ELR (cell line): ENCODE measurements at regions not wholly inside any gene's neighbourhood (a gene's known extent, or its start where the extent isn't known, plus 50 kb on each side); places are given as distances from the start of the nearest gene placed in this dataset.
"Not testable (repeated sequence)": the region's sequence is repeated elsewhere in the genome, so short reads cannot be mapped to it uniquely, and the experiment has no call there.

Experiments used
- DNase-seq: peaks from one replicate; pipeline ENCODE4 v3.0.0-alpha.2; 2015; ENCODE audit warnings: low read depth

DNA sequence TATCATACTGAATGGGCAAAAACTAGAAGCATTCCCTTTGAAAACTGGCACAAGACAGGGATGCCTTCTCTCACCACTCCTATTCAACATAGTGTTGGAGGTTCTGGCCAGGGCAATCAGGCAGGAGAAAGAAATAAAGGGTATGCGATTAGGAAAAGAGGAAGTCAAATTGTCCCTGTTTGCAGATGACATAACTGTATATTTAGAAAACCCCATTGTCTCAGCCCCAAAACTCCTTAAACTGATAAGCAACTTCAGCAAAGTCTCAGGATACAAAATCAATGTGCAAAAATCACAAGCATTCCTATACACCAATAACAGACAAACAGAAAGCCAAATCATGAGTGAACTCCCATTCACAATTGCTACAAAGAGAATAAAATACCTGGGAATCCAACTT, 52.5 kb upstream of the CCDC71L start:
- not testable (repeated sequence) for DNase-seq

DNA sequence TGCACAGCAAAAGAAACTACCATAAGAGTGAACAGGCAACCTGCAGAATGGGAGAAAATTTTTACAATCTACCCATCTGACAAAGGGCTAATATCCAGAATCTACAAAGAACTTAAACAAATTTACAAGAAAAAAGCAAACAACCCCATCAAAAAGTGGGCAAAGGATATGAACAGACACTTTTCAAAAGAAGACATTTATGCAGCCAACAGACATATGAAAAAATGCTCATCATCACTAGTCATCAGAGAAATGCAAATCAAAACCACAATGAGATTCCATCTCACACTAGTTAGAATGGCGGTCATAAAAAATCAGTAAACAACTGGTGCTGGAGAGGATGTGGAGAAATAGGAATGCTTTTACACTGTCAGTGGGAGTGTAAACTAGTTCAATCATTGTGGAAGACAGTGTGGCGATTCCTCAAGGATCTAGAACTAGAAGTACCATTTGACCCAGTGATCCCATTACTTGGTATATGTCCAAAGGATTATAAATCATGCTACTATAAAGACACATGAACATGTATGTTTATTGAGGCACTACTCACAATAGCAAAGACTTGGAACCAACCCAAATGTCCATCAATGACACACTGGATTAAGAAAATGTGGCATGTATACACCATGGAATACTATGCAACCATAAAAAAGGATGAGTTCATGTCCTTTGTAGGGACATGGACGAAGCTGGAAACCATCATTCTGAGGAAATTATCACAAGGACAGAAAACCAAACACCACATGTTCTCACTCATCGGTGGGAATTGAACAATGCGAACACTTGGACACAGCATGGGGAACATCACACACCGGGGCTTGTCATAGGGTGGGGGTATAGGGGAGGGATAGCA, 53.9 kb upstream of the CCDC71L start:
- peak; percentile 74 for DNase-seq

DNA sequence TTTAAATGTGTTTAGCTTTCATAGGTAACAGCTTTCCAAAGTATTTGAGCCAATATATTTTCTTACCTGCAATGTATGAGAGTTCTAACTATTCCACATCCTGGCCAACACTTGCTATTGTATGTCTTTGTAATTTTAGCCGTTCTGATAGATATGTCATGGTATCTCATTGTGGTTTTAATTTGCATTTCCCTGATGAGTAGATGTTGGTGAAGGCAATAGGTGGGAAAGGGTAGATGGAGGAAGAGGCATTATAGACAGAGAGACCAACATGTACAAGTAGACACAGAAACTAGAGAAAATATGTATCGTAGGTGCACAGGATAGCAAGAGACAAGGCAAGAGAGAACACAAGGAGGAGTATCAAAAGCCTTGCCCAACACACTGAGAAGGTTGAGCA, 54.8 kb upstream of the CCDC71L start:
- DNase-seq, result no peak

DNA sequence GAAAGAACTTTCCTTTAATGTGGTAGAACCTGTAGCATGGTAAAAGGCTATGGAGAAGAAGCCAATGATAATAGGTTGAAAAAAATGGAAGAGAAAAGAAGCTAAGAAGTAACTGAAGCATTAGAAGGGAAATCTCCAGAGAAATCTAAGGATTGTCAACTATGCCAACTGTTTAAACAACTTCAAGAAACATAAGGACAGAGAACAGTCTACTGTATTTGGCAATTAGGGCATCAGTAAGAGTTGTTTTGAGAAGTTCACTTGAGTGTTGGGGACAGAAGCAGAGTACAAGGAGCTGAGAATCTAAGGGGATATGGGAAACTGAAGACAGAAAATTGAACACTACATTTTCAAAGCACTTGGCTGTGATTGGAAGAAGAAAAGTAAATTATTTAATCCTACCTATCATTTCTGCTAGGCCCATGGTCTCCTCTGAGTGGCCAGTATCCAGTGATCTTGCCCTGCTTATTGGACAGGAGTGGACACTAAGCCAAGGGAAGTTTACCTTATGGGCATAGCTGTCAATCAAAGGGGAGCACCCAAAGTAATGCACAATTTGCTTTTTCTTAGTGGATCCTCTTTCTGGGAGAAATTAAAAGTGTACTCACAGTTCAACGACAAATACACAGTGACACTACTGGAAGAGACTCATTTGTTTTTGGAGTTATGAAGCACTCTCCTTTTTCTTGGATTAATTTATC, 56.4 kb upstream of the CCDC71L start:
- no peak for DNase-seq

DNA sequence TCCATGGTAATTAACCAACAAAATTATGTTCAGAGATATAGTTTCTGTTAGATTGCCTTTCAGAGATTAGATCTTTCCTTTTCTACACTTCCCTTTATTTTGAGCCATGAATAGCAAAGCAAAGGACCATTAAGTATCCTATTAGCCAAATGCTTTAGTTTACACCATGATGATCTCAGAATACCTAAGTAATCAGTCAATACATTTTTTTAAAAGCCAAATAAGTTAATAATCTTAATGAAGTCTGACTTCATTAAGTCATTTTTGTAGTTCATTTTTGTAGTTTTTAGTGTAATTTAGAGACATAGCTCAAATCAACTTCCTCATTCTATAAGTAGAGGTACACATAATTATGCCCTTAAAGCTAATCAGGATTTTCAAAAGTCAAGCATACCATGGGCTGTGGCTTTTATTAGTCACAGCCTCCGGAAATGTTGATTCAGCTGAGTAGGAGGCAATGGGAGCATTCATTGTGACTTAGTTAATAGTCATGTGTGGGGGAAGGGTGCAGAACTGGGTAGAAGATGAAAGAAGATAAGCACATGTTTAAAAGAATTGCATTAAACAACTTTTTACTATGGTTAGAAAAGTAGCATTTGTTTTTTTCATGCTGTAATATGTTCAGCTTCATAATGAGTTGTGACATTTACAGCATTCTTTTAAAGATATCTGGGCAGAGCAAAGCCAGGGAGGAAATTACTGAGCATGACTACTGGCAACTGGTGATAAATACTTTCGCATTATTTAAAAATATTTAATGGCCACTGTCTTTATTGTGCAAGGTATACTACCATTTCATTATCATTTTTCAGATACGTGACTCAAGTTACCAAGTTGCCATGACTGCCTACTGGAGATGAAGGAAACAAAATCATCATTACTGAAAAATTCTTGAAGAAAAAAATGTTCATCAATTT, 57.3 kb upstream of the CCDC71L start:
- DNase-seq, result peak; percentile 98

DNA sequence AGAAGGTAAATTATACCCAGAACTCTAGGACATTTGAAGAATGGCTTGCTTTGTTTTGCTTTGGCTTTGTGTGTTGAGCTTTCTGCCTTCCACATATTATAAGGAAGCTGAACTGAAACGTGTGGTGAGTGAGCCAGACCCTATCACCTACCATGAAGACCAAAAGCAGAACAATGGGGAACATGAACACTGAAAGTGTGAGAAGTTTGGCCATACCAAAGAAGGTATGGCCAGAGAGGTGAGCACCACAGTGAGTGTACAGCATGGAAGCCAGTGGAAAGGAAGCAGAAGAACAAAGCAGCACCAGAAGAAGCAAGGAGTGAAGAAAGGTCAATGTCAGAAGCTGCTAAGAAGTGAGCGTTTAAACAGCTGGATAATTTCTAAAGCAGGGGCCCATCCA, 59.7 kb upstream of the CCDC71L start:
- no peak for DNase-seq

DNA sequence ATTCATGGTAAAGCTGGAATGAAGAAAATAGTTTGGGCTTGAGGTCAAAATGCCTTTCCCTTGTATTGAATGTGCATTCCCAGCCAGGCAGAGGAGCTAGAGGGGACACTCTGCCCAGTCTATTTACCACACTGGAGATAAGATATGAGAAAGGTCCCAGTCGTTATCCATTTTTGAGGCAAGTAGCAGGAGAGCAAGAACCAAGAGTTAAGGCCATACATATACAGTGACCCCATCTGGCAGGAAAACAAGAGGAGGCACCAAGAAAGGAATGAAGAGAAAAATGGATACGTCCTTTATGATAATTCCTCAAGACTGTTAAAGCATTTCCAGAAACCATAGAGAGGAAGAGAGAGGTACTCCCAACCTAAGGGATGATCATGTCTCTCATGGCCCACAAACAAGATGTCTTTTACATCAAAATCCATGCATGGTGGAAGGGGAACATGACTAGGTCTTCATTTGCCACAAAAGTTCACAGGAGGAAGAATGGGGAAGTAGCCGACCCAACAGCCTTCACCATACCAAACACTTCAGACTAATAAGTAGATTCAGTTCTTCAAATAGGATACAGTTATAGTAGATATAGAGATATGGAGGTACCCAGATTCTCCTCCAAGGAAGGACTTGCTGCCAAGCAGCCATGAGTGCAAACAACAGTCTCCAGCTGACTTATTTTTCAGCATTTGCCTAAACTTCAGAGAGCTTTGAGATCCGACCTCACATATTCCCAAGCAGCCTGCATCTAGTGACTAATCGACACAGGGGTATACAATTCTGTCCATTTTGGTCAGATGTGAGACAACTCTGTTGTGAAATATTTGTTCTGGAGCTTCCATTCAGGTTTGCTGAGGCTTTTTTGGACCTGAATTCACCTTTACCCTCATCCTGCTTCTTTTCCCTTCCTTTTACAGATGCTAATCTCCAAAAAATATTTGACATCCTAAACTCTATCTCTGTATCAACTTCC, 61.1 kb upstream of the CCDC71L start:
- DNase-seq, result no peak

DNA sequence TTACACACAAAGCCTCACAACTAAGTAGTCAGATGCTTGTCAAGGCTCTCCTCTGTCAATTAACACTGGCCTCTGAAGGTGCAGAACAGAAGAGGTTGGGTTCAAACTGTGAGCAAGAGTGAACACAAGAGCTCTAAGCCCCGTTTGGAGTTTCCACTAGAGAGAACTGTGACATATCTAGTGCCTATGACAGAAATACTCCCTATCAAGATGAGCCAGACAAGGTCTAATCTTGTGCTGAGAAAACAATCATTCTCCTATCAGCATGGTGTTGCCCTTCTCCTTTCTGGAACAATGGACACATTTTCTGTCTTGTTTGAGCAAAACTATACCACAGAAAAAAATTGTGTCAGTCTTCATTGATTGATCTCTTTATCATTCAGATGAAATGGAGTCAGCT, 62.4 kb upstream of the CCDC71L start:
- DNase-seq, result no peak

DNA sequence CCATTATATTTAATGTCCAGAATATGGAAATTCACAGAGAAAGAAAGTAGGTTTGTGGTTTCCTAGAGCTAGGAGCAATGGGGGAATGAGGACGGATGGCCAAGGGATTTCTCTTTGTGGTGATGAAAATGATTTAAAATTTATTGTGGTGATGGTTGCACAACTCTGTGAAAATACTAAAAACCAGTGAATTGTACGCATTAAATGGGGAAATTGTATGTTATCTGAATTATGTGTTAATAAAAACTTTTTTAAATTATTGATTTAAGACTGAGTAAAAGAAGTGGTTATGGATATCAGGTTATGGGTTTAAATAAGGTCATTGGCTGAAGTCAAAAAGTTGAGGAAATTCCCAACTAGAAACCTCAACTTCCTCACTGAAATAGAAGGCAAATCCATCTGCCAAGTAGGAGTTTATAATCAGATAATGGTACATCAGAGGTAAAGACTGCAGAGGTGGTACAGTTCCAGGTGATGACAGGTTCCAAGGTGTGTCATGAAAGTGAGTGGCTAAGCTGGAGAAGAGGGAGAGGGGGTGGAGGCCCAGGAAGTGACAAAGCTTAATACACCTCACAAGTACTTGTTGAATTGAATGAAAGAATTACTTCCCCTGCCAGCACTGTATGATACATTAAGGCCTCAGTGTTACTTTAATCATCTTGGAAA, 68.9 kb upstream of the CCDC71L start:
- DNase-seq, result peak; percentile 11

DNA sequence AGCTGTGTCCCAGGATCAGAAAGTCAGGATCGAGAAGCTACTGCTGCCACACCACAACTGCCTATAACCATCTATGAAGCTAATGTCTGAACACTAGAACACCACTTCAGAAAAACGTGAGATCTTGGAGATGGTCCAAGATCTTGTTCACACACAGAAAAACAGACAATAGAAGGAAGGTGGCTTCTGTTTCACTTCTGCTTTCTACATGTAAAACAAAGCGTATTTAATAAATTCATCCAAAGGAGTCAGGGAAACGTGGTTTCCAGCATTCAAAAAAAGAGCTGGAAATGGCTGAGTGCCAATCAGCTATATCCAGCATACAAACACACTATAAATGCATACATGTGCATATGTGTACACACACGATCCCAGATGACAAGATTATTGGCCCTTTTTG, 70.2 kb upstream of the CCDC71L start:
- no peak for DNase-seq

DNA sequence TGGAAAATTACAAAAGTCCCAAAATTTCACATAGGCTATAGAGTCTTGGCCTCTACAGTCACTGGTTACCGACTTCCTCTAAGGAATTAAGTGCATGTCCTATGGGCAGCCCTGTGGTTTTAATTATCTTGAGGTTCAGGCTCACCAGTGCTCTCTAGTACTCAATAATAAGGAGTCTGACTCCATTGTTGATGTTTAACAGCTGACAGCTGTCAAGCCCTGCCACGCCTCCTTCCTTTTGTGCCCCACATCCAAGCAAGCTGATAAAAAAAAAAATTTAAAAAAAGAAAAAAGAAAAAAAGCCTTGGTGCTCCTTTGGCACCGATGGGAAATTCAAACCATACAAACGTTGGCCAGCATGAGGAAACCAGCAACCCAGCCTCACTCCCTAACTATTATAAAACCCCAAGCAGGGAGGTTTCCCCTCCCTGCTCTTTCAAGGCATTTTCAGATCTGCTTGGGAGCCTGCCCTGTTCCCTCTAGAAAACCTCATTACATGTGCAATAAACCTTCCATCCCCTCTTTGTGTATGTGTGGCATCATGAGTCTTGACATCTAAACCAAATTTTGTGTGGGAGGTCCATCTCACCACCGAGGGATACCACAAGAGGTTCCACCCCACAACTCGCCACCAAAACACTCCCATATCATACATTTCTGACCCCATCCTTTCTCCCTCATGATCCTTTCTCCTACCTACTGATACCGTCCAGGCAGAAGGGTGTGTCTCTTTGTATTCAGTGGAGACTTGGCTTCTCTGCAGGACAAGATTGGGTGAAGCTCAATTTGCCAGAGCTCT, 70.9 kb upstream of the CCDC71L start:
- DNase-seq, result no peak

DNA sequence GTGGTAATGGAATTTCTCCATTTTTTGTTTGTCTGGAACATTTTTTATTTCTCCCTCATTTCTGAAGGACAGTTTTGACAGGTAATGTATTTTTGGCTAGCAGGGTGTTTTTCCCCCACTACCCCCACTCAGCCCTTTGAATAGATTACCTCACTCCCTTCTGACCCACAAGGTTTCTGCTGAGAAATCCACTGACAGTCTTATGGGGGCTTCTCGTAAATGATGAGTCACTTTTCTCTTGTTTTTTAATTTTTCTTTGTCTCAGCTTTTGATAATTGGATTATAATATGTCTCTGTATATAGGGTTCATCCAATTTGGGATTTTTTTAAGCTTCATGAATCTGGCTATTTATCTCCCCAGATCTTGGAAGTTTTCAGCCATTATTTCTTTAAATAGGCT, 74.7 kb upstream of the CCDC71L start:
- no peak for DNase-seq

DNA sequence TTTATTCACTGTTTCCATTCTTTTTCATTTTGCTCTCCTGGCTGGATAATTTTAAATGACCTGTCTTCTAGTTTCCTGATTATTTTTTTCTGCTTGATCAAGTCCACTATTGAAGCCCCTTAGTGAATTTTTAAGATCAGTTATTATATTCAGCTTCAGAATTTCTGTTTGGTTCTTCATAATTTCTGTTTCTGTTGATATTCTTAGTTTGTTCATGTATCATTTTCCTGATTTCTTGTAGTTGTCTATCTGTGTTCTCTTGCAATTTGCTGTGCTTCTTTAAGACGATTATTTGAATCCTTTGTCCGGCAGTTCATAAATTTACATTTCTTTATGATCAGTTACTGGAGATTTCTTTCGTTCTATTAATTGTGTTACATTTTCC, 75.2 kb upstream of the CCDC71L start:
- no peak for DNase-seq

DNA sequence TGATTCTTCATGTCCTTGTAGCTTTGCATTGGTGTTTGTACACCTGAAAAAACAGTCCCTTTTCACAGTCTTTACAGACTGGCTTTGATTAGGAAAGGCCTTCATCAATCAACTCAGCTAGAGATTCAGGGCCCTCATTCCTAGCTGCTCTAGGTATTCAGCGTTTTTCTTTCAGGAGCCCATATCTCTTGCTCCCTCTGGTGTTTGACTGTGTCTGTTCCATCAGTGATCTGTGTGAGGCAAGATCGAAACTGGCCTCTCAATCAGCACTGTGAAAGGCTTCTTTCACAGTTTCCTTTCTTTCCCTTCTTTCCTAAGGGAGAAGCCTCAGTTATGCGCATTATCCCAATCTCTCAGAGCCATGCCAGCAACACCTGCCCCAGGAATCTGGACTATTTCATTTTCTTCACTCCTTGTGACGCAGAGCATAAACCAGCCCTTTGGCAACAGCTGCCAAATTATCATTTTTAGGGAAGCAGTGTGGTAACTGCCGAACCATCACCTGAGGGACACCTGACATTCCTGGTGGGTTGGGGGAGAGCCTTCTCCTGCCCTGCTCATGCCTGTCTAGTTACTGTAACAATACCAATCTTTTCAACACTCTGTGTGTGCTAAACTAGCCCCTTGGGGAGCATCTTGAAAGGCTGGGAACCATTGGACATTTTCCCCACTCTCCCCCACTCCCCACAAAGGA, 75.7 kb upstream of the CCDC71L start:
- DNase-seq, result peak; percentile 84

DNA sequence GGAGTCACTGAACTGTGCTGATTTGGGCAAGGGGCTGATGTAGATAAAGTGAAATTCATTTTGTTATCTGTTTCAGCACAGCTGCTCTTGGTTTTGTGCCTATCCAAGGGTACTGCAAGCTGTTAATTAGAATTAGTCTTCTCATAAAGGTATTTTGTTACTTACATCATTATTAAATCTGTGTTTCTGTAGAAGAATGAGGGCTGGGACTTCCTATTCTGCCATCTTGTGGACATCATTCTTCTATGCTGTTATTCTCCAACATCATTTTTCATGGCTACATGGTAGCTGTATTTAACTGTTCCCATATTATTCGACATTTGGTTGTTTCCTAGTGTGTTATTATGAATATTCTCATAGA, 76.2 kb upstream of the CCDC71L start:
- DNase-seq, result peak; percentile 67

DNA sequence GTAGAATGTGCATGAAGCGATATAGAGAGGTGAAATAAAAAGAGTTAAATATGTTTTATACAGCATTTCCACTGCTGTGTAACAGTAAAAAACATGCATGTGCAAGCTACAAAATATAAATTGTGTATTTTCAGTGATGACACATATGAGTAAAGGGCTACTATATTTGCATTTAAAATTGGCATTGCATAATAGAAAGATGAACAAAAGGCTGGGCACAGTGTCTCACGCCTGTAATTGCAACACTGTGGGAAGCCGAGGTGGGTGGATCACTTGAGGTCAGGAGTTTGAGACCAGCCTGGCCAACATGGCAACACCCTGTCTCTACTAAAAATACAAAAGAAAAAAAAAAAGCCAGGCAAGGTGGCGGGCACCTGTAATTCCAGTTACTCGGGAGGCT, 79.8 kb upstream of the CCDC71L start:
- DNase-seq, result no peak

DNA sequence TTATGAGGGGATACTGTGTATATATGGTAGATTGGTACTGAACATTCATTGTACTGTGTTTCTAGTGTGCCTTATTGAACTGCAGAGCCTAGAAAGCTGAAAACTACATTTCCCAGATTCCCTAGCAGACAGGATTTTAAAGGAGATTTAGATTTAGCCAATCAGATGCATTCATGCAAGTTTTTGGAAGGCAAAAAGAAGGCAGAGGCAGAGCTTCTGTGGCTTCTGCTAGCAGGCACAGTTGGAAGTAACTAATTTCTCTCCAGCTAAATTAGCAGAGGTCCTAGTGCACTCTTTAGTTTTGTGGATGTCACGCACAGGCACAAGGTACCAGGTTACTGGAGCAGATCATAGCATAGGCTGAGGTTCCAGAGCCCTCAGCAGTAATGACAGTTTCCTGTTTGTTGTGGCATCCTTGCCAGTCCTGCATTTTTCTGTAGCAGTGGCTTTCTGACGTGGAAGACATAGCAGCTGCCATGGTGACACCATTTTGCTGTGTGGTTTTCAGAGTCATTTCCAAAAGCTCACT, 83.7 kb upstream of the CCDC71L start:
- no peak for DNase-seq

DNA sequence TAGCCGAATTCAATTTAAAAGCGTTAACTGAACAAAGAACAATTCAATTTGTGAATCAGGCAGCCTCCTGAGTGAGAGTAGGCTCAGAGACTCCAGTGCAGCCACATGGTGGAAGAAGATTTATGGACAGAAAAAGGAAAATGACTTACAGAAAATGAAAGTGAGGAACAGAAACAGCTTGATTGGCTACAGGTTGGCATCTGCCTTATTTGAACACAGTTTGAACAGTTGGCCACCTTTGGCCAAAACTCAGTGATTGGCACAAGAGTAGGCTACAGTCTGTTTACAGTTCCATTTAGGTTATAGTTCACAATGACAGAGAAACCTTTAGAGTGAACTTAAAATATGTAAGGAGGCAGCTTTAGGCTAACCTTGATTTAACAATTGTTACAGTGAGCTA, 86.3 kb upstream of the CCDC71L start:
- DNase-seq, result not testable (repeated sequence)

DNA sequence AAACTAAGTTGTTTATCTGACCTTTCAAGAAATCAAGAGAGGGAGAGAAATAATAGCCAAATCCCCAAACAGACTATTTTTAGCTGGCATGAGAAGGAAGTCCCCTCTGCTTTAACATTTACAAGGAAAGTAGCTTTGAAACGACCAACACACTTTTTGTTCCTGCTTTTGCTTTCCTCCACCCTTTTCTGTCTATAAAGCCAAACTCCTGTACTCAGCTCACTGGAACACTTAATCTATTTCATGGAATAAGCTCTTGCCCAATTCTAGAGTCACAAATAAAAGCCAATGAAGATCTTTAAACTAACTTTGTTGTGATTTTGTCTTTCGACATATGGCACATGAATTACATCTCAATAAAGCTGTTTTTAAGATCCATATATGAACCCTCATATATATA, 86.8 kb upstream of the CCDC71L start:
- no peak for DNase-seq
